Activated CD8-positive, alpha-beta T cell treated with anti-CD3 and anti-CD28 coated beads for 36 hours (primary cell): ENCODE measurements at regions not wholly inside any gene's neighbourhood (a gene's known extent, or its start where the extent isn't known, plus 50 kb on each side); places are given as distances from the start of the nearest gene placed in this dataset.

Experiments used
- ATAC-seq: fragments of 200-7000 bp; cut with Tn5 transposase; one replicate; pipeline ENCODE4 v1.10.0; 2021; ENCODE audit warnings: mild to moderate bottlenecking, moderate library complexity
- CTCF ChIA-PET: fragments of 350-600 bp; sonication (Branson Sonifier 250); formaldehyde crosslinking; loops from one replicate; lab custom pipeline; 2021; ENCODE audit warnings: antibody characterized with exemption; lab: Charles Lee
- POLR2A ChIA-PET: fragments of 350-600 bp; sonication (Branson Sonifier 250); formaldehyde crosslinking; loops from one replicate; lab custom pipeline; 2021; ENCODE audit warnings: antibody characterized with exemption; lab: Charles Lee
- DNase-seq: peaks from one replicate; pipeline ENCODE4 v3.0.0-alpha.2; 2020
- H3K27ac Mint-ChIP-seq: one replicate; pipeline ENCODE4 v1.8.0; 2021; ENCODE audit warnings: mild to moderate bottlenecking, mixed read lengths
- H3K27me3 Mint-ChIP-seq: one replicate; pipeline ENCODE4 v1.8.0; 2021; ENCODE audit warnings: mixed read lengths
- H3K36me3 Mint-ChIP-seq: one replicate; pipeline ENCODE4 v1.8.0; 2021; ENCODE audit warnings: low read depth, mixed read lengths
- H3K4me1 Mint-ChIP-seq: one replicate; pipeline ENCODE4 v1.8.0; 2021; ENCODE audit warnings: low read depth, mixed read lengths
- H3K4me3 Mint-ChIP-seq: one replicate; pipeline ENCODE4 v1.8.0; 2021; ENCODE audit warnings: mild to moderate bottlenecking, moderate library complexity, mixed read lengths
- H3K9me3 Mint-ChIP-seq: one replicate; pipeline ENCODE4 v1.8.0; 2021; ENCODE audit warnings: mixed read lengths
- CTCF ChIP-seq: fragments of 200-600 bp; IDR thresholded peaks from one replicate; pipeline ENCODE4 v1.8.0; 2022; ENCODE audit warnings: antibody characterized with exemption, mild to moderate bottlenecking
- intact Hi-C: fragments of 100-400 bp; cut with micrococcal nuclease; formaldehyde crosslinking; loops from one replicate; pipeline ENCODE4 v1.10.0; 2022

GRCh38 chr21:32127081-32127480 lies 151.8 kb downstream of the MIS18A start:
- ChIA-PET CTCF (no interaction called here), POLR2A (no interaction called here)
- Mint-ChIP-seq H3K9me3 (peaks cover 3% of the 10 kb centered on the region), H3K36me3 (no peaks in the 10 kb centered on the region), H3K4me3 (no peak overlapping the region), H3K27me3 (peaks cover 11% of the 10 kb centered on the region), H3K27ac (no peak overlapping the region), H3K4me1 (no peaks in the 10 kb centered on the region)
- ATAC-seq (no peak), DNase-seq (no peak)
- intact Hi-C loops: no loop called here
- TF ChIP-seq CTCF: no peak

- no peak for ATAC-seq
- no peaks in the 10 kb centered on the region for H3K4me1 Mint-ChIP-seq
- CTCF ChIA-PET: no interaction called here
Measured at GRCh38 chr21:32122082-32122481, 156.8 kb downstream of the MIS18A start.

GRCh38 chr21:32120230-32120629 lies 158.6 kb downstream of the MIS18A start:
- Mint-ChIP-seq H3K9me3 (peaks cover 7% of the 10 kb centered on the region), H3K4me3 (no peak overlapping the region), H3K27me3 (peaks cover 4% of the 10 kb centered on the region), H3K4me1 (no peaks in the 10 kb centered on the region), H3K27ac (no peak overlapping the region), H3K36me3 (no peaks in the 10 kb centered on the region)
- intact Hi-C loops: no loop called here
- no peak for TF ChIP-seq CTCF
- no peak for DNase-seq
- no peak for ATAC-seq
- ChIA-PET POLR2A (interaction anchor here (0.8 kb wide), 1 partner anchor 149 kb away, joined by 3 read pairs; no protein-coding TSS in a partner anchor), CTCF (interaction anchor here (1.0 to 1.1 kb wide), 2 partner anchors 124 to 246 kb away, joined by 3 read pairs; no protein-coding TSS in a partner anchor)

More at GRCh38 chr21:32122082-32122481, 156.8 kb downstream of the MIS18A start:
- POLR2A ChIA-PET: no interaction called here
- Mint-ChIP-seq H3K36me3 (no peaks in the 10 kb centered on the region), H3K27me3 (peaks cover 6% of the 10 kb centered on the region), H3K4me3 (no peak overlapping the region), H3K9me3 (peaks cover 7% of the 10 kb centered on the region), H3K27ac (no peak overlapping the region)
- DNase-seq: no peak
- intact Hi-C loops: no loop called here
- TF ChIP-seq CTCF: no peak

- H3K36me3 Mint-ChIP-seq: no peaks in the 10 kb centered on the region
- DNase-seq: no peak
- no peak overlapping the region for H3K27ac Mint-ChIP-seq
- peaks cover 4% of the 10 kb centered on the region for H3K27me3 Mint-ChIP-seq
- ATAC-seq: no peak
- no peak overlapping the region for H3K4me3 Mint-ChIP-seq
- ChIA-PET CTCF (interaction anchor here (1.0 to 1.4 kb wide), 3 partner anchors 15 to 245 kb away, joined by 3 read pairs; no protein-coding TSS in a partner anchor), POLR2A (interaction anchor here (0.8 kb wide), 1 partner anchor 149 kb away, joined by 3 read pairs; no protein-coding TSS in a partner anchor)
- no peak for TF ChIP-seq CTCF
- intact Hi-C loops: no loop called here
- H3K4me1 Mint-ChIP-seq: no peaks in the 10 kb centered on the region
- H3K9me3 Mint-ChIP-seq: peaks cover 7% of the 10 kb centered on the region
Measured at GRCh38 chr21:32119811-32120210, 159.0 kb downstream of the MIS18A start.

- TF ChIP-seq CTCF: no peak
- H3K4me1 Mint-ChIP-seq: no peaks in the 10 kb centered on the region
- ATAC-seq (no peak), DNase-seq (no peak)
- no peaks in the 10 kb centered on the region for H3K36me3 Mint-ChIP-seq
- ChIA-PET CTCF (interaction anchor here (1.0 to 1.4 kb wide), 3 partner anchors 16 to 245 kb away, joined by 3 read pairs; no protein-coding TSS in a partner anchor), POLR2A (no interaction called here)
- H3K27ac Mint-ChIP-seq: no peak overlapping the region
- peaks cover 4% of the 10 kb centered on the region for H3K27me3 Mint-ChIP-seq
- H3K4me3 Mint-ChIP-seq: no peak overlapping the region
- H3K9me3 Mint-ChIP-seq: peaks cover 7% of the 10 kb centered on the region
- intact Hi-C loops: no loop called here
Measured at GRCh38 chr21:32119389-32119788, 159.5 kb downstream of the MIS18A start.
